HG03066 (cell line): ENCODE measurements at regions not wholly inside any gene's neighbourhood (a gene's known extent, or its start where the extent isn't known, plus 50 kb on each side); places are given as distances from the start of the nearest gene placed in this dataset.

Experiments used
- ATAC-seq: cut with Tn5 transposase; IDR thresholded peaks from one replicate; pipeline ENCODE4 v1.9.1; 2021; ENCODE audit warnings: low read depth; ENCODE audit not compliant: unreplicated experiment

DNA sequence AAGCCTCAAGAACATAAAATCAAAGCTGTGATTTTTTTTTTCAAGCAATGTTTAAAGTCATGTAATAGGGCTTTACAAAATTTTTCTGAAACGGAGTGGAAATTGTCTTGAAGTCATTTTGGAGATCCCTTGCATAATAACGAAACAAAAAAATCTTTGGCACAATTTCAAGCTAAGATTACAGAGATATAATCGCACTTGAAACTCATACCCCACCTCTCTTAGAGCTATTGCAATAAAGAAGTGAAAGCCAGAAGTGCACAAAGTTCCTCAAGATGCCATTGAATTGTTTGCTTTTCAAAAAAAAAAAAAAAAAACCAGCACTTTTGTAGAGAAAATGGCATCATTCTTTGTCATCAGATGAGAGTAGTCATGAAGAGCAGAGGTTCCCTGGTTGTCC lies 152.3 kb downstream of the PAX3 start:
- ATAC-seq: no peak

DNA sequence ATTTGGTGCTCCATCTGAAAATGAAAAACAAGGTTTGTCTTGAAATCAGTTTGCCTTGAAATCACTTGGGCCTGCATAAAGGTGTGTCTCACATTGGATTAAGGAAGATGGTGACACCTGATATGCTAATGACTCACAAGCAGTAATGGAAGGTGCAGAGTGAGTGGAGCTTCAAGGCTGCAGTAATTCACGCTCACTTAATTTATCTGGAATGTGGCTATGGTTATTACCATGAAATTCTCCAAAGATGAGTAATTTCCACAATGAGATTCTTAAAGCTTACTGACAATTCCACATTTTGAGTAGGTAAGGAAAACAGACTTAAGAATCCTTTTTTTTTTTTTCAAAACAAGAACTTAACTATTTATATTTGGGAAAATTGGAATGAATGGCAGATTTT lies 156.8 kb downstream of the PAX3 start:
- no peak for ATAC-seq

DNA sequence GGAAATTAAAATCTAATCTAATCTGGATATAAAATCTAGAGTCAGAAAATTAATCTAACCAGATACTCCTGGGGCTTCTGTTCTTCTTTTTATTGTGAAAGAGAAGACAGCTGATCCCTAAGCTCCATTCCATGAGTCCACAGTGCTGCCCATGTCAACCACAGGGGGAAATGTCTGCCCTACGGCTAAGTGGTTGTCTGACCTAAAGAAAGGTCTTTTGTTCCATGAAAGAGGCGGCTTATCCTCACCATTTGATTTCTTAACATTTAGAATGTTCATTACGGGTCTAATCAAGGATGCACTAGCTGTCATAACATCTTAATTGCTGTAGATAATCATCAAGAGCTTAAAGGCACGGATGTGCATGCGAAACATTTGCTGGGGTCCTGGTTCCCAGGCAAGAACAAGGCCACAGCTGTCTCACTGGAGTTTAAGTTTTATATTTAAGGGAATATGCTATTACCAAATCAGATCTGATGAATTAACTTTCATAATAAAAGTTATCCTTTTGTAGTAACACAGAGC lies 162.6 kb downstream of the PAX3 start:
- ATAC-seq: no peak

DNA sequence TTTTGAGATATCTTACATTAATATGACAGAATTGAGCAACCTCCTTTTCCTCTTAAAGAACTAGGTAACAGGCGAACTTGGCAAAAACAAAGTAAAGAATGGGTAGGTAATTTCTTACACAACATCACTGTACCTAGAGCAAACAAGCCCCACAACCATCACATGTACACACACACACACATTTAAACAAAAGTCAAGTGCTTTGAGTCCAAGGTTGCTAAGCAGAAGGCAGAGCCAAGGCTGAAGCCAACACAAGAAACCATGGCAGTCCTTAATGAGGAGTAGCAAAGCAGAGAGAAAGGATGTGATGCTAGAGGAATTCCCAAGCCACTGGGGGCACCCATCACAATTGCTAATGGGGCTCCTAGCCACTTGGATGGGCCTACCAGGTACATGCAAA lies 164.1 kb downstream of the PAX3 start:
- no peak for ATAC-seq

DNA sequence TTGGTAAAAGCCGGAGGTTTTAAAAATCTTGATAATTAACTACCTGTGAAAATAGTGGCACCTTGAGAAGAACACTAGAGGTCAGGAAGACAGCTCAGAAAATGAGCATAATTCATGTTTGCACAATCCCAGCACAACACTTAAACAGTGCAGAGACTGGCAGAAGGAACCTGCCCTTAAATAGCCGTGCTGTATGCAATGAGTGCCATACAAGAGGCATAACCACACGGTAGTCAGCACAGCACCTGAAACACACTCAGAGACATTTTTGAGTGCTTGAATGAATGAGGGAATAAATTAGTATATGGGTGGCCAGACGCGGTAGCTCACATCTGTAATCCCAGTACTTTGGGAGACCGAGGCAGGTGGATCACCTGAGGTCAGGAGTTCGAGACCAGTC lies 164.9 kb downstream of the PAX3 start:
- no peak for ATAC-seq

DNA sequence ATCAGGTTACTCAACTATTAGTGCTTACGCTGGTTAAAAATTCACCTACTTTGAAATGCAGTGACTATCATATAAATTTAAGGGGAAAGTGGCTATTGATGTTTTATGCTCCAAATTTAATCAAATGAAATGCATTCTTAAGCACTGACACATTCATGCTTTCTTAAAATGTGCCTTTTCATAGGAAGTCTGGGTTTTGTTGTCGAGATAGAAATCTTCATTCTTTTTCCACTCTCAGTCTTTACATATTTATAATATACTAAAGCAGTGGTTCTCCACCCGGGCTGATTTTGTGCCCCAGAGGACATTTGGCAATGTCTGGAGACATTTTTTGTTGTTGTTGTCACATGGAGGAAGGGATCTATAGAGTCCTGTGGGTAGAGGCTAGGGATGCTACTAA lies 167.9 kb downstream of the PAX3 start:
- no peak for ATAC-seq

DNA sequence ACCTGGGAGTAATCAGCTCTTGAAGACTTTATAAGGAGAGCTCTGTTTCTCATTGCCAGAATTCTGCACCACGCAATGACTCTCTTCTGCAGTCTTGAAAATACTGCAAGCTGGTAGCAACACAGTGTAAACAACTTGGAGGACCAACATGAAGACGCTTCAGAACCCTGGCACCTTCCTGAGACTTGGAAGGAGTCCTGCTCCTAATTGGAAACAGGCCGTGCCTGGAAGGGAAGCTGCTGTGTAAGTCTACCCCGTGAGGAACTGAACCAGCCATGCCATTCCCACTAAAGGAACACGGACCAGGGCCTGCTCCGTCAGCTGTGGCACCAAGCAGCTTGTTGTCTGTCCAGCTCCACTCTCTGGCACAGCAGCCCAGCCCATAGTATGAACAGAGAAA lies 171.1 kb downstream of the PAX3 start:
- no peak for ATAC-seq

DNA sequence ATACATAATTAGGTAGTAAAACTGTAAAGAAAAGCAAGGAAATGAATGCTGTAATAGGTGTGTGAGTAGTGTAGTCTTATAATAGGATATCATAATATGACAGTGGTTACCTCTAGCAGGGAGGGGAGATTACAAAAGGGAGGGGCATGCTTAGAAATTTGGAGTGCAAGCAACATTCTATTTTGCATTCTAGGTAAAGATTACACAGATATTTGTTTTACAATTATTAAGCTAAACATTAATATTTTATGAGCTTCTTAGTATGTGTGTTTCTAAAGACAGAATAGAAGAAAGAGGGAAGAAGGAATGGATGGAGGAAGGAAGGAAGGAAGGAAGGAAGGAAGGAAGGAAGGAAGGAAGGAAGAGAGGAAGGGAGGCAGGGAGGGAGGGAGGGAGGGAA lies 177.9 kb downstream of the PAX3 start:
- no peak for ATAC-seq

DNA sequence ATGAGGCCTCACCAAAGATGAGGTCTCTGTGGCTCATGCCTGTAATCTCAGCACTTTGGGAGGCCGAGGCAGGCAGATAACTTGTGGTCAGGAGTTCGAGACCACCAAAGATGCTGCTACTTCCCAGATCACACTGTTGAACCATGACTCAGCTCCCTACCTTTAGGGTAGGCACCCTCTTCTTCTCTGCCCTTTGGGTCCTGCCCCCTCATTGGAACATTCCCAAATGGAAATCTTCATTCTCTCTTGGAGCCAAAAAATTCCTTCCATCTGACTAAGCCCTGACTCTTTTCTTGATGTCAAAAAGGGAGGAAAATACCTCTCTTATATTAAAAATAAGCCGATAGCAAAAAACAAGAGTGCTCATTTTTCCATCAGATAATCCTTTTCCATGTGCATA lies 183.5 kb downstream of the PAX3 start:
- no peak for ATAC-seq

DNA sequence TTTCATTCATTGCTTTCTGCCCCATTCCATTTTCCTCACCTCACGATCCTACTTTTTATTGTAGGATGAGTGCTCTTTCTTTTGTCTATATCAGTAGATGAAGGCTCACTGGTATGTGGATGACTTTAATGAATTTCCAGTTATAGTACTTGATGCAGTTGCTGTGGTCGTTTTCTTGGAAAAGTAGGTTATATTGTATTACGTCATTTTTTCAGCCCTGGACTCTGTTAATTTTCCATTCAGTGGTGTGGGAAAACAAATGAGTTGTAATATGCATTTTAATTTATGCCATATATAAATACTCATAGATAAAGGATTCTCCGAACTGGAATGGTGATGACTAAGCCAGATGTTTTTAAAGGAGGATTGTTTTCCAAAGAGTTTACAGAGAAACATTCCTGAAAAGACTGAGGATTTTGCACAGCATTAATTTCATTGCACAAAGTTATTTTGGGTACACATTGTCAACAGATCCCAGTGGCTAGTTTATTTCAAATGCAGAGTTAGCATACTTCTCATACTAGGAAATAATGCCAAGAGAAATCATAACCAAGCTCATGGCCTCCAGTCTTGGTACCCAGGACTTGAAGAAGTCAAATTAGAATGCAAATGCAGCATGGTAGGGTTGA lies 189.7 kb downstream of the PAX3 start:
- ATAC-seq: no peak

DNA sequence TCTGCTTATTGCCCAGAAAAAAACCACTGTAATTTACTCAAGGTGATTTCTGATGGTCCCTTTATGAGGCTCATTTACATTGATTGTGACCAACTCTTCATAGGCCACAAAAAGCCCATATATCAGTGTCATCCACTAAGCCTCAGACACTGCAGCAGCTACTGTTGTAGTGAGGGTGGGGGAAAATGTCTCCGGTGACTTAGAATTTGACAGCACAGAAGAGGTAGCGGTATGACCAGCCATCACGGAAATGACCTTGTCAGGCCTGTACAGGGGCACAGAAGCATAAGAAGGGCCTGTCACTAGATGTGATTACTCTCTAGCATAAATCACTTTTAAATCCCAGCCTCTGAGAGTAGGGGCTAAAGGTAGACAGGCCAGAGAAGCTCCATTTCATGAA lies 190.3 kb downstream of the PAX3 start:
- ATAC-seq: no peak

DNA sequence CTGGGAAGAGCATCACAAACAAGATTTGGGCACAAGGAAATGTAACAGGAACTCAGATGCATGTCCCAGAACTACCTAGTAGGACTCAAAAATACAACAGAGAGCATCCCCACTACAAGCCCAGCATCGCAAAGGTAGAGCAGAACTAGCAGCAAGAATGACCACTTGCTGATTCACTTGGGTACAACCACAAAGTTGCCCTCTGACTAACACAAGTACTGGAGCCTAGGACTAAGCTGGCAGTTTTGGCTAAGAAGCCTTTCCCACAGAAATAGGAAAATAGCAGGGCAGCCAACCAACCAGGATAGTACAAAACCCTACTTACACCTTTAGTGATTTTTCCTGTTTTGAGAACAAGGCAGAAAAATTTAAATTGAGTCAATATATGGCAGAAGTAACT lies 193.8 kb downstream of the PAX3 start:
- ATAC-seq: no peak

DNA sequence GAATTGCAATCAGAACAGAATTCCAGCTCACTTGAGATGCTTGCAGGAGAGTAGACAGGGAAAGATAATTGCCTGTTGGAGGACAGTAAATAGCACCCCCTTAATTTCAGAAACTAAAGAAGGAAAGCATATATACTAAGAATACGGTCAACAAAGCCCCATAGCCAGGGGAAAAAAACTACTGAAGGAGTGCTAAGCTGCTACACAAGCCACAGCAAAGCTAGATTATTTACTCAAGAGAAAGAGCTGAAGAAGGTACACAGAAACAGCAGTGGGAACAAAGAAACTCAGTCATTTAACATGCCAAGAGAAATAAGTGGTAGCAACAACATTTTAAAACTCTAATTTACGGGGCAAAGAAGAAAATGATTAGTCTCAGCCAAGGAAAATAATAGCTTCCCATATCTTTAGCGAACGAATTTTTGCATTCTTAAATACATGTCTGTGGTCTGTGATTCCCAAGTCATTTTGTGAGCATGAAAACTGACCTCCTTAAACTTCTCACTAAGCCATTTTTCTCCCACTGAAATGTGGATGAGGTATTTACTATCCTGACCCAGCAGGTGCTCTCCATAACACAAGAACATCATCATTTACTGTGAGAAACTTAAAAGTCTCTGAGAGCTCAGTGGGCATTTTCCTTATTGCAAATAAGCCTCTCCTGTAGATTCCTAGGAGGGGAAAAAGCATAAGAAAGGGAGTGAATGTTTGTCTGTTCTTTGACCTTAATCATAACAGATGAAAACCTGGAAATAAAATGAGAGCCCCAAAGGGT lies 196.0 kb downstream of the PAX3 start:
- no peak for ATAC-seq

DNA sequence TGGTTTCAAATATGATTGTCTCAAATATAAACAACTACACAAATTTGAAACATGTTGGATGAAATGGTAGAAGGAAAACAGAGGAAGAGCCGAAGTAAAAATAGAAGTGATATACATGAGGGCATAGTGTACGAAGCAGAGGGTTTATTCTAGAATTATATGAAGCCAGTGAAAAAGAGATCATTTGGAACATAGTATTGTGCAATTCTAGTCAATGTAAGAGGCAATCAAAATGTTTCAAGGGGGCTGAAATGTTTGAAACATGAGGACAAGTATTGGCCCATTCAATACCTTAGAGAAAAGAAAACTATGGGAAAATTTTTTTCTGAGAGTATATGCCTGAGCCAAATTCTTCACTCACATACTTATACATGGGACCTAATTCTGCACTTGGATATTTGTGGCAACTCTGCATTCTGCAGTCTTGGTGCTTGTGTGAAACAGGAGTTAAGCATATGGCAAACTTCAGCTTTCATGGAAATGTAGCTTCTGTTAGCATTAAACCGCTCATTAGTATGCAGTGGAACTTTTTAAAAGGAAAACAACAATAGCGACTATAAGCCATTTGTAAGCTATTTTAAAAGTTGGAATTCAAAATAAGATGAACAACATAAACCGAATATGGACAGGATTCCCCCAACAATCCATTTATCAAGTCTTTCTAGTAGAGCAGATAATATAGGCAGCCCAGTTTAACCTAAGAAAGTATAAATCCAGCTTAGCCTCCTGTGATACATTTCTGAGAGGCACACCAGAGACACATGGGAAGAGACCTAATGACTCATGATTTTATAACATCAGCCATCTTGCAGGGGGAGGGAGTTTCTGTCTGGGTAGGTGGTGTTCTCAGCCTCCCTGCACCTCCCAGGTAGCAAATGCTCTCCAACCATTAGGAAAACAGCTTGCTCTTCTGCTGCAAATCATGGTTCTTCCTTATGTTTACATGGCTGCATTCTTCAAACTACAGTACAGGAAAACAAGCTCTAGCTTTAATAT lies 197.8 kb downstream of the PAX3 start:
- no peak for ATAC-seq

DNA sequence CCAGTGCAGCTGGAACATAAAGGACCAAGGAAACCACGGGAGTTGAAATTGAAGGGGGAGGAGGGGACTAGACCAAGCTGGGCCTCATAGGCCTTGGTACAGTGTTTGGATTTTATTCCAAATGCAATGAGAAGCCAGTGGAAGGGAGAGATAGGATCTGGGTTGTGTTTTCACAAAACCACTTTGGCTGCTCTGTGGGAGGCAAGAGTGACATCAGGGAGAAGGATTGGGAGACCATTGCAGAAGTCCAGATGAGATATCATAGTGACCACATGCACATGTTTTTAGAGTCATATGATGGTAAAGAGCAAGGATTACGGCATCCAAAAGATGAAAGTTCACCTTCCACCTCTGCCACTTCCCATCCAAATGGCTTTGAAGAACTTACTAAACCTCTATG lies 210.2 kb downstream of the PAX3 start:
- no peak for ATAC-seq

DNA sequence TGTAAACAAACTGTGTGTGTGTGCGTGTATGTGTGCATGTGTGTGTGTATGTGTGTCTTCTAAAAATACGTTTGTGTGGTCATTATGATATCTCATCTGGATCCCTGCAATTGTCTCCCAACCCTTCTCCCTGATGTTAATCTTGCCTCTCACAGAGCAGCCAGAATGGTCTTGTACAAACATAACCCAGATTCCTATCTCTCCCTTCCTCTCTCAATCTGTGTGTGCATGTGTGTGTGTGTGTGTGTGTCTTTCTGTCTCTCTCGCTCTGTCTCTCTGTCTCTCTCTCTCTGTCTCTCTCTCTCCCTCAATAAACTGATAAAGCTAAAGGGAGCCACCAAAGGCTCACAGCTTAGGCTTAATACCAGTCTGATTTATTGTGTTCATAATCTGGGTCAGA lies 210.8 kb downstream of the PAX3 start:
- ATAC-seq: no peak

DNA sequence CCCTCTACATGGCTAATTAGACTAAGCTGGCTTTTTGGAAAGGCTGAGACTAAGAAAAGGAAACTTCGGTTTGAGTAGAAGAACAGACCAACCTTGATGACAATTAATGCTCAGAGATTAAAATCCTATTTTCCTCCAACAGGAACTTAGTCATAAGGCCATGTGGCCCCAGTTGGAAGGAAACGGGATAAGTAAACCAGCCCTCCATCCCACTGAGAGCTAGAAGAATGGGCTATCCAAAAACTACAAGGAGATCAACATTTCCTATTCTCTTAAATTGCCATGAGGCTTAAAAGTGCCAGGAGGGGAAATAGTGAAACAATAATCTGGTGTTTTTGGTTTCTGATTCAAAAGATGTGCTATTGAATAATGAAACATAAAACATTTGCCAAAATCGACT lies 216.6 kb downstream of the PAX3 start:
- no peak for ATAC-seq

DNA sequence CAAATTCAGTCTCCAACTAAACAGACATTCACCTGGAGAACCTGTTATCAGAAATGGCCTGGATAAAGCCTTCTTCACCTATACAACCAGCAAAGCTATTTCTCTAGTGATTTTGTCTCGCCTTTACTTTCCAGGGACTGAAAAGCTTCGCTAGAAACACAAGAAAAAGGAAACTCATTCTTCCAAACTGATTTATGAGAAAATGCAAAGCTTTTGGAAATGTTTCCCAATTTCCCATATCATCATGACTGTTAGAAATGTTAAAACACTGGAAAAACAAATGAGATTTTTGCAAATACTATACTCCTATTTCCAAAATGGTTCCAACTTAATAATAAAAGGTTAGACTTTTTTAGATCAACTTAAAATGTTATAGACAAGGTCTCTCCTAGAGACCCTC lies 218.7 kb downstream of the PAX3 start:
- ATAC-seq: no peak

DNA sequence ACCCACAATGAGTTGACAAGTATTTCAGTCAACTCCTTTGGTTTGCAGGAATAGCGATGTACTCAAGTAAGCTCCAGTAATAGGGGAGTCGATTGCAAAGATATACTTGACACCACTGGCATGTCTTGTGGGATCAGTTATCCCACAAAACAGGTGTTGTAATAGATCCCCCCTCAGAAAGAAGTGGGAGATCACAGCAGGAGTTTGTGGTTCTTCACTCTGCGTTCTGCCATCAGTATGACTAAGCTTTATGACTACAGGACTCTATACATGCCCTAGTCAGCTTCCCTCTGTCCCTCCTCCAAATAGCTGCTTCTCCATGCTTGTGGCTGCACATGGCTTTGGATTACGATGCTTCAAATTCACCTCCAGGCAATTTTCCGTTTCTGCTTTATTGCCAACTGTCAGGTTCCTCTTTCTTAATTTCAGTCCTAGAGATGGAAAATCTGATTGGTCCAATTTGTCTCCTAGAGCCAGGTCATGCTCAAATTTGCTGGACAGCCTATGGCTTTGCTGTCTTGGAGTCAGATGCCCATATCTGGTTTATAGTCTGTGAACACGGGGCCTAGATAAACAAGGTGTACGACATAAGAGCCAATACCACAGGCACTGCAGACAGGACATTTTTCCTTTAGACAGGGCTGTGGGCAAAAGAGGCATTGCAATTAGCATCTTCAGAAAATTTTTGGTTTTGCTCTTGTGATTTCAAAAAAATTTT lies 221.7 kb downstream of the PAX3 start:
- no peak for ATAC-seq

DNA sequence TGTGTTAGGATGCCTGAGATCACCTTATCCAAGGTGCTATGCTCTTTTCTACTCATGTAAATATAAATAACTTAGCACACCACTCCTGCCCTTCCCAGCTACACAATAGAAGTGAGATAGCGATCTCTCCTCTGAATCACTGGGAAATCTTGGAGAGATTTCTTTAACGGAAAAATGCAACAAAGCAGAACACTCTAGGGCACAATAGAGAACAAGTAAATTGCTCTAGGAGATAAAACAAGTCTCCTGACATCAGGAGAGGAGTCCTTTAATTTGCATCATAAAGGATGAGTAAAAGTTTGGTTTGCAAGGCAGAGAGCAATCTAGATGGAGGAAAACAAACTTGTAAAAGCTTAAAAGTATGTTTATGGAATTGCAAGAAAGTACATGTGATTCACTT lies 224.1 kb downstream of the PAX3 start:
- no peak for ATAC-seq

DNA sequence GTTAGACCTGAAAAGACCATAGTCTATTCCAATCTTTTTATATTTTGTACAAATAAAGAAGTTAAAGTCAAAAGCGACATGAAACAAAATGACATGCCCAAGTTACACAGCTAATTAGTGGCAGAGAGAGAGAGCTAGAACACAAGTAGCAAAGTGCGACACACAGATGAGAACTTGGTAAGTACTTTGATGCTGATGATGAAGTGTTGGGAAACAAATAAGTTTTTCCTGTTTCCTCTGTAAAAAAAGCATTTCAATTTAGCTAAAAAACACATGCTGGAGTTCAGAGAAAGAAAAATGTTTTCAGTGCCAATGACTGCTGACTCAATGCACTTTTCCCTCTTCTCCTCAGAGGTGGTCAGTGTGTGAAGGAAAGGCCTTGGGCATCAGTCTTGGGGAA lies 226.9 kb downstream of the PAX3 start:
- no peak for ATAC-seq
